GM23338 (cell line): ENCODE measurements at regions not wholly inside any gene's neighbourhood (a gene's known extent, or its start where the extent isn't known, plus 50 kb on each side); places are given as distances from the start of the nearest gene placed in this dataset.
"Not testable (repeated sequence)": the region's sequence is repeated elsewhere in the genome, so short reads cannot be mapped to it uniquely, and the experiment has no call there.

Experiments
- ATAC-seq: fragments of 200-7000 bp; cut with Tn5 transposase; 3 replicates; pipeline ENCODE4 v1.9.1; 2020
- DNase-seq: peaks from one replicate; pipeline ENCODE4 v3.0.0-alpha.2; 2015; ENCODE audit warnings: low spot score
- H2AFZ ChIP-seq: fragments of 200-600 bp; sonication (generic); 2 replicates; pipeline ENCODE4 v1.8.0; 2016; ENCODE audit warnings: antibody characterized with exemption, mild to moderate bottlenecking, moderate library complexity
- H3F3A ChIP-seq: fragments of 200-600 bp; sonication (generic); replicated peaks from 2 replicates; pipeline ENCODE4 v1.8.0; 2017; ENCODE audit warnings: antibody characterized with exemption, mixed run types, low read depth
- H3K27ac ChIP-seq: fragments of 200-600 bp; sonication (generic); 2 replicates; pipeline ENCODE4 v1.6.1; 2016; ENCODE audit warnings: low read depth
- H3K27me3 ChIP-seq: fragments of 200-600 bp; sonication (generic); 2 replicates; pipeline ENCODE4 v1.8.0; 2016; ENCODE audit warnings: mild to moderate bottlenecking, mixed run types, moderate library complexity; ENCODE audit not compliant: insufficient read depth
- H3K36me3 ChIP-seq: fragments of 200-600 bp; sonication (generic); 2 replicates; pipeline ENCODE4 v1.8.0; 2016; ENCODE audit warnings: mild to moderate bottlenecking; ENCODE audit not compliant: insufficient read depth
- H3K4me1 ChIP-seq: fragments of 200-600 bp; sonication (generic); 2 replicates; pipeline ENCODE4 v1.8.0; 2016; ENCODE audit warnings: mild to moderate bottlenecking, moderate library complexity; ENCODE audit not compliant: insufficient read depth
- H3K4me2 ChIP-seq: fragments of 200-600 bp; sonication (generic); 2 replicates; pipeline ENCODE4 v1.7.1; 2017; ENCODE audit warnings: mixed run types
- H3K4me3 ChIP-seq: fragments of 200-600 bp; sonication (generic); 2 replicates; pipeline ENCODE4 v1.6.1; 2016; ENCODE audit warnings: mixed run types
- H3K79me2 ChIP-seq: fragments of 200-600 bp; sonication (generic); replicated peaks from 2 replicates; pipeline ENCODE4 v1.8.0; 2017; ENCODE audit warnings: mild to moderate bottlenecking; ENCODE audit not compliant: insufficient read depth
- H3K9me2 ChIP-seq: fragments of 200-600 bp; sonication (generic); 2 replicates; pipeline ENCODE4 v1.8.0; 2017; ENCODE audit not compliant: insufficient read depth
- H4K20me1 ChIP-seq: fragments of 200-600 bp; sonication (generic); replicated peaks from 2 replicates; pipeline ENCODE4 v1.8.0; 2017; ENCODE audit warnings: mild to moderate bottlenecking; ENCODE audit not compliant: insufficient read depth
- H3K27ac Mint-ChIP-seq: 2 replicates; pipeline ENCODE4 v1.8.0; 2020; ENCODE audit warnings: inconsistent platforms, mild to moderate bottlenecking, moderate library complexity, mixed read lengths
- H3K27me3 Mint-ChIP-seq: 3 replicates; pipeline ENCODE4 v1.8.0; 2022; ENCODE audit warnings: low read depth, mild to moderate bottlenecking, moderate library complexity, mixed read lengths, inconsistent platforms; ENCODE audit not compliant: insufficient read depth, poor library complexity
- H3K36me3 Mint-ChIP-seq: 3 replicates; pipeline ENCODE4 v1.8.0; 2021; ENCODE audit warnings: low read depth, mild to moderate bottlenecking, inconsistent platforms, moderate library complexity, mixed read lengths
- H3K4me1 Mint-ChIP-seq: 3 replicates; pipeline ENCODE4 v1.8.0; 2020; ENCODE audit warnings: mild to moderate bottlenecking, inconsistent platforms, mixed read lengths
- H3K4me3 Mint-ChIP-seq: 3 replicates; pipeline ENCODE4 v1.8.0; 2021; ENCODE audit warnings: moderate library complexity, mild to moderate bottlenecking, inconsistent platforms, mixed read lengths
- H3K9me3 Mint-ChIP-seq: 3 replicates; pipeline ENCODE4 v1.8.0; 2020; ENCODE audit warnings: moderate library complexity, mild to moderate bottlenecking, inconsistent platforms, mixed read lengths
- CREB1 ChIP-seq: fragments of 250-450 bp; sonication (Bioruptor Pico); IDR thresholded peaks from 2 replicates; pipeline ENCODE4 v1.5.0; 2020; ENCODE audit warnings: low read depth, mild to moderate bottlenecking, moderate library complexity
- NANOG ChIP-seq: IDR thresholded peaks from 2 replicates; pipeline ENCODE4 v1.6.1; 2016; ENCODE audit warnings: antibody characterized with exemption, borderline replicate concordance
- STAT1 ChIP-seq: IDR thresholded peaks from one replicate; pipeline ENCODE4 v1.6.1; 2016; ENCODE audit warnings: antibody characterized with exemption; ENCODE audit not compliant: unreplicated experiment
- ZNF331 ChIP-seq: fragments of 250-450 bp; sonication (Bioruptor Pico); IDR thresholded peaks from 2 replicates; pipeline ENCODE4 v1.5.0; 2020; ENCODE audit warnings: low read depth, mild to moderate bottlenecking, moderate library complexity
- ZNF462 ChIP-seq: fragments of 250-450 bp; sonication (Bioruptor Pico); IDR thresholded peaks from 2 replicates; pipeline ENCODE4 v1.5.0; 2020; ENCODE audit warnings: mild to moderate bottlenecking, moderate library complexity
- TF ChIP-seq, protein P1 (sequence below), 2 experiments: fragments of 200-600 bp in 1 of 2; sonication (generic) in 1 of 2; conservative IDR thresholded peaks; 2 replicates each; pipeline versions ENCODE4 v1.5.1 to v1.6.1; 2016 to 2017; ENCODE audit warnings: antibody characterized with exemption in 2 of 2, low read depth in 2 of 2, mild to moderate bottlenecking in 2 of 2, moderate library complexity in 1 of 2

DNA sequence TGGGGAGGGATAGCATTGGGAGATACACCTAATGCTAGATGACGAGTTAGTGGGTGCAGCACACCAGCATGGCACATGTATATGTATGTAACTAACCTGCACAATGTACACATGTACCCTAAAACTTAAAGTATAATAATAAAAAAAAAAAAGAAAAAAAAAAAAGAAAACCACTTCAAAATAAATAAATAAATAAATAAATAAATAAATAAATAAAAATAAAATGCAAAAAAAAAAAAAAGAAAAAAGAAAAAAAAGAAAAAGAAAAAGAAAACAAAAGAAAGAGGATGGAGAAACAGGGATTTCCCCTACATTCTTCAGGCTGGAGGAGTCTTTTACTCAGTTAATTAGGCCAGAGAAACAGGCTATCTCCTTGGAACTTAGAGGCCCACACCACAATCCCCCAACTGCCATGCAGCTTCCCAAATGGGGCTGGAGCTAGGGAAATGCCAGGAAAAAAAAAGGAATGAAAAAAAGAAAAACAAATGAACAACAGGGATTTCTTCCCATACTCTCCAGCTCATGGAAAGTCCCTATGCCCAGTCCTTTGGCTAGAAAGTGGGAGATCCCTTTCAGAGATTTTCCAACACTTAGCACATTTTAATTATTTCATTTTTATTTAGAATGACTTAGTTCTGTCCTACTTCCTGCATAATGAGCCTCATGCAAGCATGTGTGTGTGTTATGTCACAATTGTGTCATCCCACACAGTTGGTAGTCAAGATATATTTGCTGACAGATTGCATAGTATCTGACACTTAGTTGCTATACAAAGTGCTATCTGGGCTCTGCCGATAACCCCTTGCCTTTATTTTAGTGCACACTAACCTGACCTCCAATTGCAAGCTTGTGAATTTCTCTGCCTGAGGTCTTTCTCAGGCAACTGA lies 486.4 kb downstream of the PLPP3 start:
- TF ChIP-seq STAT1: no peak
- TF ChIP-seq, protein P1, sequence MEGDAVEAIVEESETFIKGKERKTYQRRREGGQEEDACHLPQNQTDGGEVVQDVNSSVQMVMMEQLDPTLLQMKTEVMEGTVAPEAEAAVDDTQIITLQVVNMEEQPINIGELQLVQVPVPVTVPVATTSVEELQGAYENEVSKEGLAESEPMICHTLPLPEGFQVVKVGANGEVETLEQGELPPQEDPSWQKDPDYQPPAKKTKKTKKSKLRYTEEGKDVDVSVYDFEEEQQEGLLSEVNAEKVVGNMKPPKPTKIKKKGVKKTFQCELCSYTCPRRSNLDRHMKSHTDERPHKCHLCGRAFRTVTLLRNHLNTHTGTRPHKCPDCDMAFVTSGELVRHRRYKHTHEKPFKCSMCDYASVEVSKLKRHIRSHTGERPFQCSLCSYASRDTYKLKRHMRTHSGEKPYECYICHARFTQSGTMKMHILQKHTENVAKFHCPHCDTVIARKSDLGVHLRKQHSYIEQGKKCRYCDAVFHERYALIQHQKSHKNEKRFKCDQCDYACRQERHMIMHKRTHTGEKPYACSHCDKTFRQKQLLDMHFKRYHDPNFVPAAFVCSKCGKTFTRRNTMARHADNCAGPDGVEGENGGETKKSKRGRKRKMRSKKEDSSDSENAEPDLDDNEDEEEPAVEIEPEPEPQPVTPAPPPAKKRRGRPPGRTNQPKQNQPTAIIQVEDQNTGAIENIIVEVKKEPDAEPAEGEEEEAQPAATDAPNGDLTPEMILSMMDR (conservative IDR thresholded peaks at IDR 0.05; ENCODE audit: low read depth in 2 of 2): no peak
- Histone ChIP-seq H3K4me3 (no peak overlapping the region), H3K4me2 (no peak overlapping the region), H3F3A (no peaks in the 10 kb centered on the region), H2AFZ (no peak overlapping the region), H4K20me1 (no peaks in the 10 kb centered on the region), H3K4me1 (no peaks in the 10 kb centered on the region), H3K9me2 (peaks cover 6% of the 10 kb centered on the region; the same call in 1 of the 2 replicates), H3K27me3 (no peaks in the 10 kb centered on the region), H3K27ac (no peak overlapping the region), H3K36me3 (no peaks in the 10 kb centered on the region; the same call in 1 of the 2 replicates), H3K79me2 (no peaks in the 10 kb centered on the region)
- no peak overlapping the region for H3K4me3 Mint-ChIP-seq
- DNase-seq (peak; percentile 3), ATAC-seq (peak; percentile 46; the same call in 2 of the 3 replicates)
- peaks cover 6% of the 10 kb centered on the region; the same call in 2 of the 3 replicates for H3K36me3 Mint-ChIP-seq
- H3K4me1 Mint-ChIP-seq: peaks cover 3% of the 10 kb centered on the region; the same call in 1 of the 3 replicates
- H3K9me3 Mint-ChIP-seq: peaks cover 22% of the 10 kb centered on the region; the same call in 2 of the 3 replicates
- H3K27ac Mint-ChIP-seq: no peak overlapping the region
- H3K27me3 Mint-ChIP-seq: peaks cover 2% of the 10 kb centered on the region

DNA sequence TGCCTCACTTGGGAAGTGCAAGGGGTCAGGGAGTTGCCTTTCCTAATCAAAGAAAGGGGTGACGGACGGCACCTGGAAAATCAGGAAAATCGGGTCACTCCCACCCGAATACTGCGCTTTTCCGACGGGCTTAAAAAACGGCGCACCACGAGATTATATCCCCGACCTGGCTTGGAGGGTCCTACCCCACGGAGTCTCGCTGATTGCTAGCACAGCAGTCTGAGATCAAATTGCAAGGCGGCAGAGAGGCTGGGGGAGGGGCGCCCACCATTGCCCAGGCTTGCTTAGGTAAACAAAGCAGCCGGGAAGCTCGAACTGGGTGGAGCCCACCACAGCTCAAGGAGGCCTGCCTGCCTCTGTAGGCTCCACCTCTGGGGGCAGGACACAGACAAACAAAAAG lies 489.5 kb downstream of the PLPP3 start:
- H3K27ac Mint-ChIP-seq, H3K4me1 Mint-ChIP-seq, H3K4me3 Mint-ChIP-seq, H3K79me2 ChIP-seq, ATAC-seq, H3K27me3 Mint-ChIP-seq, H3K27me3 ChIP-seq, H3K36me3 Mint-ChIP-seq, H3K27ac ChIP-seq, H3K4me1 ChIP-seq, H4K20me1 ChIP-seq, H3K9me2 ChIP-seq, H3F3A ChIP-seq, H2AFZ ChIP-seq, H3K36me3 ChIP-seq: not testable (repeated sequence)
- H3K4me3 ChIP-seq: 0 out of 2 replicates have a peak overlapping the region, but pooled peaks have one; percentile 26
- H3K9me3 Mint-ChIP-seq: peaks cover 29% of the 10 kb centered on the region; the same call in 2 of the 3 replicates
- H3K4me2 ChIP-seq: peak overlapping the region; percentile 60; the same call in 1 of the 2 replicates
- peak; percentile 4 for DNase-seq

GRCh38 chr1:56084246-56084645 lies 495.1 kb downstream of the PLPP3 start:
- peaks cover 6% of the 10 kb centered on the region; the same call in 2 of the 3 replicates for H3K36me3 Mint-ChIP-seq
- H3K4me1 Mint-ChIP-seq: no peaks in the 10 kb centered on the region
- Histone ChIP-seq H3K27ac (no peak overlapping the region), H3K4me2 (no peak overlapping the region), H3K9me2 (0 out of 2 replicates have a peak, but pooled peaks cover 5% of the 10 kb centered on the region), H3K79me2 (no peaks in the 10 kb centered on the region), H3K36me3 (no peaks in the 10 kb centered on the region; the same call in 1 of the 2 replicates), H3K27me3 (no peaks in the 10 kb centered on the region), H3K4me3 (no peak overlapping the region), H2AFZ (no peak overlapping the region), H3K4me1 (no peaks in the 10 kb centered on the region), H4K20me1 (no peaks in the 10 kb centered on the region), H3F3A (no peaks in the 10 kb centered on the region)
- H3K9me3 Mint-ChIP-seq: peaks cover 21% of the 10 kb centered on the region; the same call in 2 of the 3 replicates
- no peak overlapping the region for H3K27ac Mint-ChIP-seq
- DNase-seq (no peak), ATAC-seq (no peak)
- peaks cover 2% of the 10 kb centered on the region for H3K27me3 Mint-ChIP-seq
- H3K4me3 Mint-ChIP-seq: no peak overlapping the region
- TF ChIP-seq CREB1 (CRISPR knock-in tag): no peak
- no peak for TF ChIP-seq STAT1
- TF ChIP-seq ZNF331 (CRISPR knock-in tag): no peak
- TF ChIP-seq NANOG: no peak
- TF ChIP-seq ZNF462 (CRISPR knock-in tag): no peak
